CD4-positive, alpha-beta T cell (primary cell): ENCODE measurements at regions not wholly inside any gene's neighbourhood (a gene's known extent, or its start where the extent isn't known, plus 50 kb on each side); places are given as distances from the start of the nearest gene placed in this dataset.

Experiments
- ATAC-seq: fragments of 200-7000 bp; cut with Tn5 transposase; one replicate; pipeline ENCODE4 v1.10.0; 2022; ENCODE audit warnings: mild to moderate bottlenecking; ENCODE audit not compliant: poor library complexity
- CTCF ChIA-PET: fragments of 350-600 bp; sonication (Branson Sonifier 250); formaldehyde crosslinking; loops from one replicate; lab custom pipeline; 2021; ENCODE audit warnings: antibody characterized with exemption, inconsistent platforms; lab: Charles Lee
- POLR2A ChIA-PET: fragments of 350-600 bp; sonication (Branson Sonifier 250); formaldehyde crosslinking; loops from one replicate; lab custom pipeline; 2021; ENCODE audit warnings: antibody characterized with exemption, inconsistent platforms; lab: Charles Lee
- DNase-seq, 14 experiments: peaks; one replicate each; pipeline ENCODE4 v3.0.0-alpha.2; 2013 to 2020; ENCODE audit warnings: mixed read lengths in 2 of 14
- H3K27ac ChIP-seq, 2 donors: one replicate each; pipeline versions ENCODE4 v1.5.1 to v1.7.0; 2013; ENCODE audit warnings: low read length in 2 of 2, low read depth in 1 of 2, mild to moderate bottlenecking in 1 of 2
- H3K27me3 ChIP-seq, 2 experiments: 1 replicate in 1 of 2; 2 replicates in 1 of 2; pipeline versions ENCODE4 v1.6.1 to v1.7.0; 2013; ENCODE audit warnings: low read length in 2 of 2, control low read depth in 1 of 2, mild to moderate bottlenecking in 1 of 2, moderate library complexity in 1 of 2; ENCODE audit not compliant: insufficient read depth in 2 of 2, control insufficient read depth in 1 of 2
- H3K36me3 ChIP-seq: one replicate; pipeline ENCODE4 v1.6.1; 2013; ENCODE audit warnings: low read length, control low read depth; ENCODE audit not compliant: insufficient read depth
- H3K4me1 ChIP-seq: one replicate; pipeline ENCODE4 v1.6.1; 2013; ENCODE audit warnings: low read length, control low read depth; ENCODE audit not compliant: insufficient read depth
- H3K4me3 ChIP-seq: one replicate; pipeline ENCODE4 v1.5.1; 2013; ENCODE audit warnings: mild to moderate bottlenecking, low read length, moderate library complexity
- H3K9me3 ChIP-seq, 2 experiments: 1 replicate in 1 of 2; 2 replicates in 1 of 2; pipeline versions ENCODE4 v1.6.1 to v1.7.0; 2013; ENCODE audit warnings: low read length in 2 of 2, mild to moderate bottlenecking in 2 of 2, control low read depth in 1 of 2, moderate library complexity in 1 of 2; ENCODE audit not compliant: control insufficient read depth in 1 of 2, insufficient read depth in 1 of 2
- H3K27ac Mint-ChIP-seq: one replicate; pipeline ENCODE4 v1.8.0; 2020; ENCODE audit warnings: mixed read lengths
- H3K27me3 Mint-ChIP-seq: one replicate; pipeline ENCODE4 v1.8.0; 2021; ENCODE audit warnings: mixed read lengths
- H3K36me3 Mint-ChIP-seq: one replicate; pipeline ENCODE4 v1.8.0; 2021; ENCODE audit warnings: low read depth, mixed read lengths
- H3K4me1 Mint-ChIP-seq: one replicate; pipeline ENCODE4 v1.8.0; 2021; ENCODE audit warnings: low read depth, mixed read lengths
- H3K4me3 Mint-ChIP-seq: one replicate; pipeline ENCODE4 v1.8.0; 2020; ENCODE audit warnings: mild to moderate bottlenecking, mixed read lengths
- H3K9me3 Mint-ChIP-seq: one replicate; pipeline ENCODE4 v1.8.0; 2020; ENCODE audit warnings: mixed read lengths
- CTCF ChIP-seq: fragments of 200-600 bp; IDR thresholded peaks from one replicate; pipeline ENCODE4 v1.8.0; 2022; ENCODE audit warnings: antibody characterized with exemption, mild to moderate bottlenecking
- intact Hi-C, 2 experiments: fragments of 100-400 bp; cut with DNase I in 1 of 2; cut with micrococcal nuclease in 1 of 2; formaldehyde crosslinking; loops; one replicate each; pipeline versions ENCODE4 v1.15.1 to v1.9.0; 2023 to 2025; cut with DNase I, micrococcal nuclease

DNA sequence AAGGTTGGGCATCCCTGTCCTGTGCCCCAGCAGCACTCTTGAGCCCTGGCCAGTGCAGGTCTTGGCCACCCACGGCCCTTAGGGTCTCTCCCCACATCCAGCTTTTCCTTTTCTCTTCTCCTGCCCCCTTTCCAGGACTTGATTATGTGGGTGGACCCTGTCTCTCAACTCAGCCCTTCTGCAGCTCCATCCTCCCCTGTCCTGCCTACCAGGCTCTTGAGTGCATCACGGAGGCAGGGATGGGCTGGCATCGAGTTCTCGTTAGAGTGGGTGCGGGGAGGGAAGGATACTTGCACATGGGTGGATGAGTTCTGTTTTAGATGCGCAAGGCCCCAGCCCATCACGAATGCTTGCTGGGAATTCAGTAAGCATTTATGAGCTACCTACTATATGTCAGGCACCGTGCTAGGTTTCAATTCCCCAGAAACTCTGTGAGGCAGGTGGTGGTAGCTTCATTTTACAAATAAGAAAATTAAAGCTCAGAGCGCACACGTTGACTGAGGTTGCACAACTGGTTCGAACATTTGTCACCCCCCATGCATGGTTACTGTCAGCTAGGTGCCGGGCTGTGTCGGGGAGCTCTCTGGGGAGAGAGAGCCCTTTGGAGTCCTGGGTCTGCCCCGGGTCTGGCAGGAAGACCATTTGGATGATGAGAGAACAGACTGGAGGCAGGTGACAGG is 144.6 kb upstream of the PITX1 start:
- Mint-ChIP-seq H3K4me3 (no peak overlapping the region), H3K36me3 (no peaks in the 10 kb centered on the region), H3K9me3 (no peaks in the 10 kb centered on the region), H3K4me1 (no peaks in the 10 kb centered on the region), H3K27me3 (peaks cover 13% of the 10 kb centered on the region), H3K27ac (no peak overlapping the region)
- Histone ChIP-seq H3K9me3 (peaks cover 0 to 11% of the 10 kb centered on the region in 2 experiments), H3K27me3 (peaks cover 0 to 2% of the 10 kb centered on the region in 2 experiments), H3K4me1 (no peaks in the 10 kb centered on the region), H3K4me3 (no peak overlapping the region), H3K27ac (no peak overlapping the region), H3K36me3 (no peaks in the 10 kb centered on the region)
- no peak for TF ChIP-seq CTCF
- ChIA-PET POLR2A (no interaction called here), CTCF (no interaction called here)
- DNase-seq (no peak), ATAC-seq (no peak)
- intact Hi-C loops = no loop called here

GRCh38 chr5:135177591-135177990 is 143.6 kb upstream of the PITX1 start:
- no peaks in the 10 kb centered on the region for H3K4me1 Mint-ChIP-seq
- Histone ChIP-seq H3K9me3 (peaks cover 0 to 11% of the 10 kb centered on the region in 2 experiments), H3K27me3 (peaks cover 0 to 6% of the 10 kb centered on the region in 2 experiments), H3K36me3 (no peaks in the 10 kb centered on the region), H3K4me3 (no peak overlapping the region), H3K27ac (no peak overlapping the region), H3K4me1 (no peaks in the 10 kb centered on the region)
- no peak overlapping the region for H3K4me3 Mint-ChIP-seq
- H3K36me3 Mint-ChIP-seq = no peaks in the 10 kb centered on the region
- DNase-seq (no peak), ATAC-seq (no peak)
- TF ChIP-seq CTCF = no peak
- intact Hi-C loops = no loop called here
- no peaks in the 10 kb centered on the region for H3K9me3 Mint-ChIP-seq
- POLR2A ChIA-PET = no interaction called here
- peaks cover 17% of the 10 kb centered on the region for H3K27me3 Mint-ChIP-seq
- CTCF ChIA-PET = no interaction called here
- no peak overlapping the region for H3K27ac Mint-ChIP-seq

- H3K4me1 Mint-ChIP-seq = no peaks in the 10 kb centered on the region
These were observed 143.0 kb upstream of the PITX1 start for GRCh38 chr5:135176991-135177390.

More at GRCh38 chr5:135176991-135177390, 143.0 kb upstream of the PITX1 start:
- no peaks in the 10 kb centered on the region for H3K36me3 ChIP-seq
- intact Hi-C loops = no loop called here
- POLR2A ChIA-PET = no interaction called here
- Mint-ChIP-seq H3K4me3 (no peak overlapping the region), H3K27ac (no peak overlapping the region), H3K9me3 (no peaks in the 10 kb centered on the region), H3K27me3 (peaks cover 23% of the 10 kb centered on the region), H3K36me3 (no peaks in the 10 kb centered on the region)
- DNase-seq = no peak
- no peak for ATAC-seq
- H3K9me3 ChIP-seq = peaks cover 0 to 11% of the 10 kb centered on the region in 2 experiments
- TF ChIP-seq CTCF = no peak
- H3K4me3 ChIP-seq = no peak overlapping the region
- CTCF ChIA-PET = no interaction called here
- H3K27ac ChIP-seq = no peak overlapping the region
- H3K27me3 ChIP-seq = peaks cover 0 to 8% of the 10 kb centered on the region in 2 experiments
- no peaks in the 10 kb centered on the region for H3K4me1 ChIP-seq
